ENCODE measurements at regions not wholly inside any gene's neighbourhood (a gene's known extent, or its start where the extent isn't known, plus 50 kb on each side); places are given as distances from the start of the nearest gene placed in this dataset.

DNA sequence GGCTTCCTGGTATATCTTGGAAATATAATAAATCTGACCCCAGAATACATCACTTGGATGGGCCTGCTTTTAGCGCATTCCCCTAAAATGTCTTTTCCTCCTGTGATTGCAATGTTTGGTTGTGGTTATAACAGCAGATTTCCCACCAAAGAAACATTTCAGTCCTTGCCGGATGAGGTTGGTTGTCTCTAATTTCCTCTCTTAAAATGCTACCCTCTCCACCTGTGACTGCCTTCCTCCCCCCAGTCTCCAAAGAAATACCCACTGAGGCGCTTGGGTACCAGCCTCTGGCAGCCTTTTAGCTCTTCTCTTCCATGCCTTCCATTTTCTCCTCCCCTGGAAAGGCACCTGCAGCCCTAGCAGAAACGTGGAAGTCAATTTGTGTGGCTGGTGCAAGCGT is 102.1 kb upstream of the SIX3 start:
- Mint-ChIP-seq H3K4me3 (no peak overlapping the region), H3K9me3 (peaks cover 0 to 5% (median 2%) of the 10 kb centered on the region in 7 donors), H3K27me3 (ENCODE audit: low read depth in 3 of 3) (peaks cover 2 to 14% (median 3%) of the 10 kb centered on the region in 3 donors), H3K4me1 (no peaks in the 10 kb centered on the region), H3K27ac (no peak overlapping the region), H3K36me3 (no peaks in the 10 kb centered on the region)
- H3K36me3 ChIP-seq (replicated peaks in 1 of 2; ENCODE audit: control insufficient read depth in 1 of 2, insufficient read depth in 2 of 2, low read length in 2 of 2), result no peaks in the 10 kb centered on the region
- DNase-seq, result no peak
- no peak overlapping the region for H3K4me2 ChIP-seq (replicated peaks; ENCODE audit: extremely low read depth, low read length, poor library complexity, severe bottlenecking)
- no CpG with 5 or more reads among the region's 5 CpGs for WGBS (ENCODE audit: insufficient coverage)
- TF ChIP-seq, protein P1, sequence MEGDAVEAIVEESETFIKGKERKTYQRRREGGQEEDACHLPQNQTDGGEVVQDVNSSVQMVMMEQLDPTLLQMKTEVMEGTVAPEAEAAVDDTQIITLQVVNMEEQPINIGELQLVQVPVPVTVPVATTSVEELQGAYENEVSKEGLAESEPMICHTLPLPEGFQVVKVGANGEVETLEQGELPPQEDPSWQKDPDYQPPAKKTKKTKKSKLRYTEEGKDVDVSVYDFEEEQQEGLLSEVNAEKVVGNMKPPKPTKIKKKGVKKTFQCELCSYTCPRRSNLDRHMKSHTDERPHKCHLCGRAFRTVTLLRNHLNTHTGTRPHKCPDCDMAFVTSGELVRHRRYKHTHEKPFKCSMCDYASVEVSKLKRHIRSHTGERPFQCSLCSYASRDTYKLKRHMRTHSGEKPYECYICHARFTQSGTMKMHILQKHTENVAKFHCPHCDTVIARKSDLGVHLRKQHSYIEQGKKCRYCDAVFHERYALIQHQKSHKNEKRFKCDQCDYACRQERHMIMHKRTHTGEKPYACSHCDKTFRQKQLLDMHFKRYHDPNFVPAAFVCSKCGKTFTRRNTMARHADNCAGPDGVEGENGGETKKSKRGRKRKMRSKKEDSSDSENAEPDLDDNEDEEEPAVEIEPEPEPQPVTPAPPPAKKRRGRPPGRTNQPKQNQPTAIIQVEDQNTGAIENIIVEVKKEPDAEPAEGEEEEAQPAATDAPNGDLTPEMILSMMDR (IDR thresholded peaks at IDR 0.05), result no peak
- H3K4me3 ChIP-seq (replicated peaks in 1 of 3; ENCODE audit: low read depth in 2 of 3, low read length in 3 of 3), result no peak overlapping the region
- no peaks in the 10 kb centered on the region for H3K9me3 ChIP-seq (replicated peaks in 1 of 2; ENCODE audit: control insufficient read depth in 1 of 2, insufficient read depth in 1 of 2, low read length in 2 of 2)
- H3K4me1 ChIP-seq (ENCODE audit: control insufficient read depth in 1 of 2, insufficient read depth in 2 of 2, low read length in 2 of 2), result no peaks in the 10 kb centered on the region
- H3K27ac ChIP-seq (ENCODE audit: low read depth in 1 of 2, low read length in 2 of 2), result no peak overlapping the region
- H2AFZ ChIP-seq (ENCODE audit: insufficient read depth, low read depth, low read length, poor library complexity, severe bottlenecking), result no peak overlapping the region
- no peaks in the 10 kb centered on the region for H3K79me2 ChIP-seq (ENCODE audit: insufficient read depth, low read length)
- H4K20me1 ChIP-seq (ENCODE audit: insufficient read depth, low read length), result no peaks in the 10 kb centered on the region
- H3K27me3 ChIP-seq (ENCODE audit: control insufficient read depth in 2 of 2, insufficient read depth in 2 of 2, low read length in 2 of 2), result no peaks in the 10 kb centered on the region
- H3K9ac ChIP-seq (ENCODE audit: insufficient read depth, low read length, poor library complexity, severe bottlenecking), result no peak overlapping the region
- intact Hi-C loops (cut with micrococcal nuclease), result no loop called here

DNA sequence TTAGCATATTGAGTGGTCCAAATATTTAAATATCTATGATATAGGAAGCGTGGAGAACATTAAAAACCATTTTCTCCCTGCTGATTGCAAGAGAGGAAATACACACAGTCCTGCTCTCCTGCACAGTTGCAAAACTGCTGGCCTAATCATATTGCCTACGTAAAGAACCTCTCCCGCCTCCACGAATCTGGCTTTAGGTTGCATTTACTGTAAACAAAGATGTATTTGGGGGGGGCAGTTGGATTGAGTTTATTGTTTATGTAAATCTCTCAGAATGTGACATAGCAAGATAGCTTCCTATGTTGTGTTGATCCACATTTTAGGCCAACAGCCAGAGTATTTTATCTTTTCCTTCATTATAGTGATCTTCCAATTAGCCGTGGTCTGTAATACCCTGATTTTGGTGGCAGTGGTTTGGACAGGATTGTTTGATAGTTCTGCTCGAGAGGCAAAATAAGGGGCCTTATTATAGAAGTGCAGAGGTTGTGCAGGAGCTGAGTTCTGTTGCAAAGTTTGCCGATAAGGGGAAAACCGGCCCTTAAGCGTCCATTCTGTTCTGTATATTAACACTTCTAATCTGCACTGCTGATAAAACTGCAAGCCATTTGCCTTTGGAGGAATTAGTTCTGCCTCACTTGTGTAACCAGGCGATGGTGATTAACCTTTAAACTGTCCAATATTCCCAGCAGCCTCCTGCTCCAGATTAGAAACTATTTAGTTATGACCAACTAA is 101.6 kb upstream of the SIX3 start:
- H3K9me3 Mint-ChIP-seq, result peaks cover 0 to 3% (median 0%) of the 10 kb centered on the region in 7 donors
- 83% methylated on average over 2 of the region's 10 CpGs for WGBS (ENCODE audit: insufficient coverage)
- Histone ChIP-seq H3K4me3 (replicated peaks in 1 of 3; ENCODE audit: low read depth in 2 of 3, low read length in 3 of 3) (no peak overlapping the region), H3K4me2 (replicated peaks; ENCODE audit: extremely low read depth, low read length, poor library complexity, severe bottlenecking) (no peak overlapping the region), H3K4me1 (ENCODE audit: control insufficient read depth in 1 of 2, insufficient read depth in 2 of 2, low read length in 2 of 2) (no peaks in the 10 kb centered on the region), H4K20me1 (ENCODE audit: insufficient read depth, low read length) (no peaks in the 10 kb centered on the region), H3K27me3 (ENCODE audit: control insufficient read depth in 2 of 2, insufficient read depth in 2 of 2, low read length in 2 of 2) (no peaks in the 10 kb centered on the region), H3K27ac (ENCODE audit: low read depth in 1 of 2, low read length in 2 of 2) (no peak overlapping the region), H2AFZ (ENCODE audit: insufficient read depth, low read depth, low read length, poor library complexity, severe bottlenecking) (no peak overlapping the region), H3K79me2 (ENCODE audit: insufficient read depth, low read length) (no peaks in the 10 kb centered on the region), H3K9me3 (replicated peaks in 1 of 2; ENCODE audit: control insufficient read depth in 1 of 2, insufficient read depth in 1 of 2, low read length in 2 of 2) (no peaks in the 10 kb centered on the region), H3K9ac (ENCODE audit: insufficient read depth, low read length, poor library complexity, severe bottlenecking) (no peak overlapping the region), H3K36me3 (replicated peaks in 1 of 2; ENCODE audit: control insufficient read depth in 1 of 2, insufficient read depth in 2 of 2, low read length in 2 of 2) (no peaks in the 10 kb centered on the region)
- H3K36me3 Mint-ChIP-seq, result no peaks in the 10 kb centered on the region
- intact Hi-C loops (cut with micrococcal nuclease), result no loop called here
- TF ChIP-seq, protein P1 (IDR thresholded peaks at IDR 0.05), result no peak
- H3K27ac Mint-ChIP-seq, result no peak overlapping the region
- H3K4me3 Mint-ChIP-seq, result no peak overlapping the region
- H3K27me3 Mint-ChIP-seq (ENCODE audit: low read depth in 3 of 3), result peaks cover 2 to 19% (median 3%) of the 10 kb centered on the region in 3 donors
- no peaks in the 10 kb centered on the region for H3K4me1 Mint-ChIP-seq
- DNase-seq, result no peak

Measured in CD14-positive monocyte (primary cell).